ENCODE measurements at regions not wholly inside any gene's neighbourhood (a gene's known extent, or its start where the extent isn't known, plus 50 kb on each side); places are given as distances from the start of the nearest gene placed in this dataset.

DNA sequence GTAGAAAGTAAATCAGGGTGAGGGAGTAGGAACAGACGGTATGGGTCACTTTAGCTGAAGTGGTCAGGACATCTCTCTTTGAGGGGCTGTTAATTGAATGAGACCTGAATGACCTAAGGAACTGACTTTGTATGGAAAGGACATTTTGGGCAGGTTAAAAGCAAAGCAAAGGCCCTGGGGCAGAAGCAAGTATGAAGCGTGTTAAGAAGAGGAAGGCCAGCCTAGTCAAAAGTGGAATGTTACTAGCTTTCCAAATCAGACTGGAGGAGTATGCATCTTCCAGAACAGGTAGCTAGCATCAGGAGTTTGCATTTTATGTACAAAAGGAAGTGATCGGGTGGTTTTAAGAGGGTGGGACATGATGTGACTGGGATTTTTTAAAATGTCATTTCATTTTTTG lies 70.9 kb upstream of the PCGF5 start:
- no peak for DNase-seq

DNA sequence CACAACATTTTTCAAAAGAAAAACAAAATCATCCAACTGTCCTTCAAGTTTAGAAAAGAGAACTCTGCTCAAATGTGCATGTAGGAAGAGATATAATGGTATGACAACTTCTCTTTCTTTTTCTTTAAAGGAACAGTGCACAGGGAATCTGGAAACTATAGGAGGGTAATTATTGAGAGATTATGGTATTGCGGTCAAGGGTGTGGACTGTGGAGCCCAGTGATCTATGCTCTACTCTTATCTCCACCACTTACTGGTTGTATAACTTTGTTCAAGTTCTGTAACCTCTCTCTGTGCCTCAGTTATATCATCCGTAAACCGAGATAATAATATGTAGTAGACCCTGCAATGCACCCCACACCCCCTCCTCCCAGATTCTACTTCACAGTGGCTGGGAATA lies 69.8 kb upstream of the PCGF5 start:
- DNase-seq, result no peak

DNA sequence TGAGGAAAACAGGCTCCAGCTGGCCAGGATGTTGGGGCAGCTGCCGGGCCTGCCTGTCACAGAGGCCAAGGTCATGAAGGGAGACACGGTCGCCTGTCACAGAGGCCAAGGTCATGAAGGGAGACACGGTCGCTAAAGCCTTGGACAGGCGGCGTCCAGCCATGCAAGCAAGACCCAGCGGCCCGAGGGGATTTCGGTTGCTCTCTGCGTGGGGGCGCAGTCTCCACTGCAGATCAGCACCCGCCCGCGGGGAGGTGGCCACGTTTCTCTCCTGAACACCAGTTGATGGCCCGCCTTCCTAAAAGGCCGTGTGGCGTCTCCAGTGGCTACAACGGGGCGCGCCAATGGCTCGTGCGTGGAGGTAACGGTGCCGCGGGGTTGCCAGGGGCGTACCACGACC lies 67.0 kb upstream of the PCGF5 start:
- DNase-seq, result no peak

DNA sequence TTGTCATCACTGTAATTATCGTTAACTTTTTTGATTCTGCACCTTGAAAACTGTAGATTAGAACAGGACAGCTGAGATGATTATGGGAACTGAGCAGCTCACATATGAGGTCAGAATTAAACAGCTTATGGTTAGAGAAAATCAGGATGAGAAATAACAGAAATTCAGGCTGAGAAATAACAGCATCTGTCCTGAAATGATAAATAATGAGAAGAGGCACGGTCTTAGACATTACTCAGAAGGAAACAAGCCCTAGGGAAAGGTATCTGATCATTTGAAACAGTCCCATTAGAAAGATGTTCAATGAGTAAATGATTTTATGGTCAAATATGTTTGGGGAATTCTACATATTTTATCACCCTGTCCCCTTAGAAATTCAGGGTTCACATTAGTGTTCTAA lies 65.6 kb upstream of the PCGF5 start:
- no peak for DNase-seq

DNA sequence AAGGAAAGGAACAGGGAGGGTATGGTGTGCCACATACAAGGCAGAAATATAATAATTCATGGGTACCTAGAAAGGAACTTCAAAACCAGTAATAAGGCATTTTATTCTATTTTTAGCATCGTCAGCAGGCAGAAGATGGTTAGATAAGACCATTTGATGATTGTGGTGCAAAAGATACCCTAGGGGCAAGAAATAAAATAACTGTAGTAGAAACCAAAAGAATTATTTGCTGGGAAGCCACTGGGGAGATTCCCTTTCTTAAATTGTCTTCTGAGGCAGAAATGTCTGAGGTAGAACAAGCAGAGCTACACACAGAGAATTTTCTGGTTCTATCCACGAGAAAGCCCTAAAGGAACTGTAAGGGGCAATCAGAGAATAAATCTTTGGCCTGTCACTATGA lies 64.3 kb upstream of the PCGF5 start:
- DNase-seq, result no peak

DNA sequence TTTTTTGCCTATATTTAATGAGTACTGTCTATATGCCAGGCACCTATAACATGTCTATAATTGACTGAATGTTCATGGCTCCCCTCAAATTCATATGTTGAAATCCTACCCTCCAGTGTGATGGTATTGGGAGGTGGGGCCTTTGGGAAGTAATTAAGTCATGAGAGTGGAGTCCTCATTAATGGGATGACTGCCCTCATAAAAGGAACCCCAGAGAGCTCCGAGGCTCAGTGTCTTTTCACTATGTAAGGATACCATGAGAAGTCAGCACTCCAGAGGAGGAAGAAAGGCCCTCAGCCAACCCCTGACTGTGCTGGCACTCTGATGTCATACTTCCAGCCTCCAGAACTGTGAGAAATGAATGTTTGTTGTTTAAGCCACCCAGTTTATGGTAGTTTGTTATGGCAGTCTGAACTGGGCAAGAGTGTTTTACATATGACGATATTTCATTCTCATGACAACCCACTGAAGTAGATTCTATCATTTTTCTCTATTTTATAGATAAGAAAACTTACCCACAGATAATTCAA lies 61.1 kb upstream of the PCGF5 start:
- DNase-seq, result no peak

DNA sequence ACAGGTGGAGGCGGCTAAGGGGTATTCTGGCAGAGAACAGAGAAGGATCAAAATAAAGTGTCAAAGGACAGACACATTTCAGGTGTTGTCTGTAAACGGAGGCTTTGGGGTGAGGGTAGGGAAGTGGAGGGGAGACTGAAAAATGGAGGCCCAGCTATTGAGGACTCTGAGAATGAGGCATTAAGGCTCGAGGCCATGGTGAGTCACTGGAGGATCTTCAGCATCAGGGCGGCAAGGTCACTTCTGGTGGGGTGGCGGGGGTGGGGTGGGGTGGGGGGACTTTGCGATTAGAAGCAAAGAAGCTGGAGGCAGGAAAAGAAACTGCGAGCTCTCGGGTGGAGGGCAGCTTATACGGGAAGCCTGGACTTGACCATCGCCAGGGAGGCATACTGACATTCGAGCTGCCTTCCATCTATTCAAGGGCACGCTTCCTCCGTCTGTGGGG lies 58.4 kb upstream of the PCGF5 start:
- no peak for DNase-seq

DNA sequence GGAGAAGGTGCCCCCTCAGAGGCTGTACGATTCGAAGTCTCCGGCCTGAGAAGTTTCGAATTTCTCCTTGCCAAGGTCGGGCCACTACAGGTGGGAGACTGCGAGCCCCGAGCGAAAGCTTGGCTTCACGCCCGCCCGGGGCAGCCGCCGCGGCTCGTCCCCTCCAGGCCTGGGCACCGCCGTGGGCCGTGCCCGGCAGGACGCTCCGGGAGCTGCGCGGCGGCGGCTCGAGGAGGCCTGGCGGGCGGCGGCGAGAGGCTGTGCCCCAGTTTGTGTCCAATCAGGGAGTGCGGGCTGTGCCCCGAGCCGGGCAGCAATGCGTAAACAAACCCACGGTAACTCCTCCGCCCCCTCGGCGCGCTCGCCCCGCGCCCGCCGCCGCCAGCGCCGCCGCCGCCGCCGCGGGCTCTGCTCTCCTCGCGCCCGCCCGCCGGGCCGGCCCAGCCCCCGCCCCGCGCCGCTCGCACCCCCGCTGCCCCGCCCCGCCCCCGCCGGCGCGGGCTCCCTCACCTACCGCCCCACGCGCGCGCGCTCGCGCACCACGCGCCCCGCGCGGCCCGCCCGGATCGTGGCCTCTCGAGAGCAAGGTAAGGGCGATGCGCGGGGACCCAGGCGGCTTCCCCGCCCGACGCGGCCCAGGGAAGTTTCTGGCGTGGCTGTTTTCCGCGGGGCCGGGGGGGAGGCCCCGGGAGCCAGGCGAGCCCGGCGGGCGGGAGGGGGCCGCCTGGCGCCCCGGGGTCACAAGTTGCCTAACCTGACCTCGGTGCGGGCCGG lies 57.8 kb upstream of the PCGF5 start:
- DNase-seq, result peak; percentile 51 to 73 (median 61)

DNA sequence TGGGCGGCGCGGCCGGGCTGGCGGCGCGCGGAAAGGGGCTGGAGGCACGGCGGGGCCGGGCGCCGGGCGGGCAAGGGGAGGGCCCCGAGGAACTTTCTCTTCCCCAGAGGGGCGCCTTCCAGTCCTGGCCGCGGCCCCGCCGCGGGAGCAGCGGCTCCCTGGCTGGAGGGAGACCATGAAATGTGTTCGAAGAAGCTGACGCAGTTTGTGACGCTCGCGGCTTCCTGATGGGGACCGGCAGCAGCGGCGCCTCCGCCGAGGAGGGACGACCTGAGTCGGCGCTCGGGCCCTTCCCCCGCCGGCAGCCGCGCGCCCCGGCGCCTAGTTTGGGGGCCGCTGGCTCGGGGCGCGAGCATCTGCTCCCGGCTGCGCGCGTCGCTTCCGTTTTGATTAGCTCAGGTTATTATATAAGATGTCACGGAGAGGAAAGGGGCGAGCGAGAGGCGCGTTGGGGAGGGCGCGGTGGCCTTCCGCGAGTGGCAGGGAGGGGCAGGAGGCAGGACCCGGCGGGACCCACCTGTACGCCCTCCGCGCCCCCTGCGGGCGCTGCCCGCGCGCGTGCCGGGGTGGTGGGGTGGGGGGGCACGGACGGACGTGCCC lies 57.1 kb upstream of the PCGF5 start:
- peak; percentile 42 to 74 (median 59) for DNase-seq

DNA sequence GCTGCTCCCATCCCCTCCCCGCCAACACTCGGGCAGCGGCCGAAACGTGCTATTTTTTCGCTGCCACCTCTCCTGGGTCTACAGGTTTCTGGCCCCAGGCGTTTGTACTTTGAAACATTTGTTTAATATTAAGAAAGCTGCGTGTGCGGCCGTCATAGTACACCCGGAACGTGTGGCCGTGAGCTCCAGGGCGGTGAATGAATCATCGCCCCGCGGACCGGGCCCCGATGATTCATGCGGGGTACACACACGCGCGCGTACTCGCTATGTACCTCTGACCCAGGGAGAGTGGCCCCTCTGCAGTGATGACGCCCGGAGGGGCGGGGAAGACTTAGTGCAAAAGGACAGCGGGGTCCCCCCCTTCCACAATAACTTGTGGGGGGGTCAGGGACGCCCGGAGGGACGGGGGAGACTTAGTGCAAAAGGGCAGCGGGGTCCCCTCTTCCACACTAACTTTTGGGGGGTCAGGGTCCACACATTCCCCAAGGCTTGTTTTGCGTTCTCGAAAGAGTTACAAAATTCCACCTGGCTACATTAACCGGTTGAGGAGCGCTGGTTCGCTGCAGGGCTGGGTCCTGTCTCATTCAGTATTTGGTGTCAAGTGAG lies 56.5 kb upstream of the PCGF5 start:
- peak; percentile 34 to 42 (median 39) for DNase-seq

DNA sequence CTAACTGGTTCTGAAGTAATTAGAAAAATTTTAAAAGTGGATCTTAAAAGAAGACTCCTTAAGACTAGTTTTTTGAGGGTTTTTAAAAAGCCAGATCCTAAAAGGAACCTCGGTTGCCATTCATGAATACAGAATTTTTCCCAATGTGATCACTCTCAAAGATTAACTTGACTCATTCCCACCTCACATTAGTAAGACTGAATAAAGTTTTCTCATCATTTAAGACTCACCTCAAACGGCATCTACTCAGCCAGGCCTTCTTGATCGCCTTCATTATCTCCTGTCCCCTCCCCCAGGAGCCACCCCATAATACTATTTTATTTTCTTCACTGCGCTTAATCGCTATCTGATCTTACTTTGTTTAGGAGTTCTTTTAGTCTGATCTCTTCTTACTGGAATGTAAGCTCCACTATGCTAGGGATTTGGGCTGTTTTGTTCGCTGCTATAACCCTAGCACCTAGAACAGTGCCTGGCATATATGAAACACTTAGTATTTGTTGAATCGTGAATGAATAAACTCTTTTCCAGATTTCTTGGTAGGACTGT lies 55.9 kb upstream of the PCGF5 start:
- no peak for DNase-seq

DNA sequence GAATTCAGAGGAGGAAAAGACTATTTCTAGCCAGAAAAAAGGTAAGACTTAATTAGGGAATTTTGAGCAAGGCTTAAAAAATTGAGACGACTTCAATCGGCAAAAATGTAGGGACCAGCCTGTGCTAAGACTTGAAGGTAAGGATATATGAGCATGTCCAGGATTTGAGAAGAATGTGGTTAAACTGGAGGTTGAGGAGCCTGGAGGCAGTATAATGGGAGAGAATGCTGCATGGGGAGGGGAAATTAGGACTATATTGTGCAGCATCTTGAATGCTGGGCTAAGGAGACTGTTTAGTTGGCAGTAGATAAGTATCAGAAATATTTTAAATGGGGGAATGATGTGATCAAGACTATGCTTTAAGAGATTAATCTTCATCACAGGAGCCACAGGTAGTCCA lies 53.1 kb upstream of the PCGF5 start:
- DNase-seq, result no peak

DNA sequence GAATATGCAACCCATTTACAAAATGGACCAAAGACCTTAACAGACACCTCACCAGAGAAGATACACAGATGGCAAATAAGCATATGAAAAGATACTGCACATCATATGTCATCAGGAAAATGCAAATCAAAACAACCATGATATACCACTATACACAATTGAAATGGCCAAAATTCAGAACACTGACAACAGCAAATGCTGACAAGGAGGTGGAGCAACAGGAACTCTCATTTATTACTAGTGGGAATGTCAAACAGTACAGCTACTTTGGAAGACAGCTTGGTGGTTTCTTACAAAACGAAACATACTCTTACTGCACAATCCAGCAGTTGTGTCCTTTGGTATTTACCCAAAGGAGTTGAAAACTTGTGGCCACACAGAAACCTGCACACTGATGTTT lies 50.0 kb upstream of the PCGF5 start:
- DNase-seq, result no peak

All from activated CD4-positive, CD25-positive, alpha-beta regulatory T cell (primary cell).